HG03039 (cell line): ENCODE measurements at regions not wholly inside any gene's neighbourhood (a gene's known extent, or its start where the extent isn't known, plus 50 kb on each side); places are given as distances from the start of the nearest gene placed in this dataset.
"Not testable (repeated sequence)": the region's sequence is repeated elsewhere in the genome, so short reads cannot be mapped to it uniquely, and the experiment has no call there.

Source experiments
- ATAC-seq: cut with Tn5 transposase; IDR thresholded peaks from one replicate; pipeline ENCODE4 v1.9.1; 2021; ENCODE audit warnings: mild to moderate bottlenecking, moderate library complexity; ENCODE audit not compliant: unreplicated experiment

- ATAC-seq, result no peak
Measured at GRCh38 chr13:53266757-53267156, 238.1 kb downstream of the OLFM4 start.

GRCh38 chr13:53269634-53270033 is 241.0 kb downstream of the OLFM4 start:
- ATAC-seq, result no peak

GRCh38 chr13:53272873-53273272 is 244.3 kb downstream of the OLFM4 start:
- no peak for ATAC-seq

- no peak for ATAC-seq
Measured at GRCh38 chr13:53276265-53276664, 247.7 kb downstream of the OLFM4 start.

- no peak for ATAC-seq
Measured at GRCh38 chr13:53281677-53282076, 253.1 kb downstream of the OLFM4 start.

GRCh38 chr13:53285896-53286430 is 257.4 kb downstream of the OLFM4 start:
- no peak for ATAC-seq

- no peak for ATAC-seq
Measured at GRCh38 chr13:53298396-53298795, 269.8 kb downstream of the OLFM4 start.

- ATAC-seq, result no peak
Measured at GRCh38 chr13:53301449-53301848, 272.8 kb downstream of the OLFM4 start.

- not testable (repeated sequence) for ATAC-seq
Measured at GRCh38 chr13:53305419-53305818, 276.8 kb downstream of the OLFM4 start.

- no peak for ATAC-seq
Measured at GRCh38 chr13:53310786-53311185, 282.2 kb downstream of the OLFM4 start.

- no peak for ATAC-seq
Measured at GRCh38 chr13:53311561-53311960, 282.9 kb downstream of the OLFM4 start.

GRCh38 chr13:53321296-53321801 is 292.7 kb downstream of the OLFM4 start:
- ATAC-seq, result no peak

- ATAC-seq, result no peak
Measured at GRCh38 chr13:53324656-53325055, 296.0 kb downstream of the OLFM4 start.

- ATAC-seq, result no peak
Measured at GRCh38 chr13:53326716-53327115, 298.1 kb downstream of the OLFM4 start.

GRCh38 chr13:53327680-53328315 is 299.2 kb downstream of the OLFM4 start:
- no peak for ATAC-seq

- no peak for ATAC-seq
Measured at GRCh38 chr13:53336441-53337160, 308.0 kb downstream of the OLFM4 start.

GRCh38 chr13:53338760-53339159 is 310.1 kb downstream of the OLFM4 start:
- ATAC-seq, result no peak

- no peak for ATAC-seq
Measured at GRCh38 chr13:53340505-53341143, 312.0 kb downstream of the OLFM4 start.

GRCh38 chr13:53341144-53341510 is 312.5 kb downstream of the OLFM4 start:
- no peak for ATAC-seq

- no peak for ATAC-seq
Measured at GRCh38 chr13:53342623-53343360, 314.2 kb downstream of the OLFM4 start.

GRCh38 chr13:53343361-53343744 is 314.7 kb downstream of the OLFM4 start:
- ATAC-seq, result no peak
